ENCODE measurements at regions not wholly inside any gene's neighbourhood (a gene's known extent, or its start where the extent isn't known, plus 50 kb on each side); places are given as distances from the start of the nearest gene placed in this dataset.

- H3K4me2 ChIP-seq (ENCODE audit: low read length): no peak overlapping the region
- Mint-ChIP-seq H3K27me3 (ENCODE audit: low read depth, unreplicated experiment) (no peaks in the 10 kb centered on the region), H3K4me3 (ENCODE audit: unreplicated experiment) (no peak overlapping the region)
Measured at GRCh38 chr4:176504118-176504517, 184.4 kb downstream of the SPCS3 start.

GRCh38 chr4:176507845-176508533 is 188.2 kb downstream of the SPCS3 start:
- Histone ChIP-seq H3K27ac (ENCODE audit: low read depth, low read length) (no peak overlapping the region), H3K4me1 (ENCODE audit: insufficient read depth, low read length) (no peaks in the 10 kb centered on the region), H4K20me1 (ENCODE audit: insufficient read depth, low read length) (no peaks in the 10 kb centered on the region), H3K9ac (ENCODE audit: low read length) (no peak overlapping the region), H2AFZ (ENCODE audit: low read depth, low read length) (no peak overlapping the region), H3K36me3 (ENCODE audit: insufficient read depth, low read length) (no peaks in the 10 kb centered on the region), H3K27me3 (ENCODE audit: insufficient read depth, low read length) (no peaks in the 10 kb centered on the region), H3K9me3 (ENCODE audit: insufficient read depth, low read depth, low read length) (no peaks in the 10 kb centered on the region), H3K4me3 (ENCODE audit: insufficient read depth, low read depth, low read length) (no peak overlapping the region), H3K4me2 (ENCODE audit: low read length) (no peak overlapping the region), H3K79me2 (ENCODE audit: insufficient read depth, low read length) (no peaks in the 10 kb centered on the region)
- DNase-seq (ENCODE audit: low read depth) (no peak), FAIRE-seq (no peak)
- H3K27ac Mint-ChIP-seq (ENCODE audit: unreplicated experiment): no peak overlapping the region
- H3K27me3 Mint-ChIP-seq (ENCODE audit: low read depth, unreplicated experiment): no peaks in the 10 kb centered on the region
- no peak for TF ChIP-seq EZH2 (IDR thresholded peaks at IDR 0.05; ENCODE audit: insufficient read depth, low read length)
- TF ChIP-seq CTCF (IDR thresholded peaks at IDR 0.05; ENCODE audit: insufficient read depth, low read depth, low read length): no peak
- H3K4me3 Mint-ChIP-seq (ENCODE audit: unreplicated experiment): no peak overlapping the region
- peaks cover 2% of the 10 kb centered on the region for H3K9me3 Mint-ChIP-seq (ENCODE audit: unreplicated experiment)
- H3K4me1 Mint-ChIP-seq (ENCODE audit: low read depth, unreplicated experiment): no peaks in the 10 kb centered on the region
- H3K36me3 Mint-ChIP-seq (ENCODE audit: low read depth, unreplicated experiment): no peaks in the 10 kb centered on the region

More at GRCh38 chr4:176504118-176504517, 184.4 kb downstream of the SPCS3 start:
- FAIRE-seq: no peak
- H3K9ac ChIP-seq (ENCODE audit: low read length): no peak overlapping the region
- no peaks in the 10 kb centered on the region for H3K9me3 ChIP-seq (ENCODE audit: insufficient read depth, low read depth, low read length)
- no peaks in the 10 kb centered on the region for H3K79me2 ChIP-seq (ENCODE audit: insufficient read depth, low read length)
- no peaks in the 10 kb centered on the region for H3K9me3 Mint-ChIP-seq (ENCODE audit: unreplicated experiment)
- H3K27me3 ChIP-seq (ENCODE audit: insufficient read depth, low read length): no peaks in the 10 kb centered on the region
- TF ChIP-seq CTCF (IDR thresholded peaks at IDR 0.05; ENCODE audit: insufficient read depth, low read depth, low read length) (no peak), EZH2 (IDR thresholded peaks at IDR 0.05; ENCODE audit: insufficient read depth, low read length) (no peak)
- no peak for DNase-seq (ENCODE audit: low read depth)
- H3K27ac Mint-ChIP-seq (ENCODE audit: unreplicated experiment): no peak overlapping the region
- no peaks in the 10 kb centered on the region for H3K36me3 Mint-ChIP-seq (ENCODE audit: low read depth, unreplicated experiment)
- H3K27ac ChIP-seq (ENCODE audit: low read depth, low read length): no peak overlapping the region
- no peak overlapping the region for H3K4me3 ChIP-seq (ENCODE audit: insufficient read depth, low read depth, low read length)
- H3K4me1 ChIP-seq (ENCODE audit: insufficient read depth, low read length): no peaks in the 10 kb centered on the region
- H3K4me1 Mint-ChIP-seq (ENCODE audit: low read depth, unreplicated experiment): peaks cover 2% of the 10 kb centered on the region
- H3K36me3 ChIP-seq (ENCODE audit: insufficient read depth, low read length): no peaks in the 10 kb centered on the region
- H2AFZ ChIP-seq (ENCODE audit: low read depth, low read length): no peak overlapping the region
- H4K20me1 ChIP-seq (ENCODE audit: insufficient read depth, low read length): no peaks in the 10 kb centered on the region

- Mint-ChIP-seq H3K4me3 (ENCODE audit: unreplicated experiment) (no peak overlapping the region), H3K27ac (ENCODE audit: unreplicated experiment) (no peak overlapping the region), H3K4me1 (ENCODE audit: low read depth, unreplicated experiment) (no peaks in the 10 kb centered on the region), H3K9me3 (ENCODE audit: unreplicated experiment) (peaks cover 2% of the 10 kb centered on the region), H3K27me3 (ENCODE audit: low read depth, unreplicated experiment) (no peaks in the 10 kb centered on the region), H3K36me3 (ENCODE audit: low read depth, unreplicated experiment) (no peaks in the 10 kb centered on the region)
- H3K27ac ChIP-seq (ENCODE audit: low read depth, low read length): no peak overlapping the region
- H3K9ac ChIP-seq (ENCODE audit: low read length): no peak overlapping the region
- no peak overlapping the region for H3K4me2 ChIP-seq (ENCODE audit: low read length)
- FAIRE-seq (no peak), DNase-seq (ENCODE audit: low read depth) (no peak)
- no peaks in the 10 kb centered on the region for H4K20me1 ChIP-seq (ENCODE audit: insufficient read depth, low read length)
- H2AFZ ChIP-seq (ENCODE audit: low read depth, low read length): no peak overlapping the region
- no peaks in the 10 kb centered on the region for H3K36me3 ChIP-seq (ENCODE audit: insufficient read depth, low read length)
- no peaks in the 10 kb centered on the region for H3K9me3 ChIP-seq (ENCODE audit: insufficient read depth, low read depth, low read length)
- no peaks in the 10 kb centered on the region for H3K27me3 ChIP-seq (ENCODE audit: insufficient read depth, low read length)
- H3K4me3 ChIP-seq (ENCODE audit: insufficient read depth, low read depth, low read length): no peak overlapping the region
- TF ChIP-seq EZH2 (IDR thresholded peaks at IDR 0.05; ENCODE audit: insufficient read depth, low read length): no peak
- TF ChIP-seq CTCF (IDR thresholded peaks at IDR 0.05; ENCODE audit: insufficient read depth, low read depth, low read length): no peak
- H3K4me1 ChIP-seq (ENCODE audit: insufficient read depth, low read length): no peaks in the 10 kb centered on the region
- H3K79me2 ChIP-seq (ENCODE audit: insufficient read depth, low read length): no peaks in the 10 kb centered on the region
Measured at GRCh38 chr4:176508780-176509331, 189.1 kb downstream of the SPCS3 start.

All from astrocyte (in vitro differentiated cells and primary cell).